H1 (cell line): ENCODE measurements at regions not wholly inside any gene's neighbourhood (a gene's known extent, or its start where the extent isn't known, plus 50 kb on each side); places are given as distances from the start of the nearest gene placed in this dataset.
"Not testable (repeated sequence)": the region's sequence is repeated elsewhere in the genome, so short reads cannot be mapped to it uniquely, and the experiment has no call there.

Experiments
- CTCF ChIA-PET: fragments of 300-600 bp; sonication (Branson Sonifier 250); formaldehyde crosslinking; loops from one replicate; lab custom pipeline; 2021; ENCODE audit not compliant: partially characterized antibody; lab: Charles Lee
- POLR2A ChIA-PET: fragments of 300-600 bp; sonication (Branson Sonifier 250); formaldehyde crosslinking; loops from one replicate; lab custom pipeline; 2021; ENCODE audit warnings: inconsistent platforms; ENCODE audit not compliant: partially characterized antibody; lab: Charles Lee
- DNase-seq, 2 experiments: peaks; one replicate each; pipeline versions ENCODE4 v3.0.0 to v3.0.0-alpha.2; 2010 to 2022; ENCODE audit warnings: low spot score in 2 of 2, low read depth in 1 of 2, mixed read lengths in 1 of 2
- FAIRE-seq: peaks from 2 replicates; lab custom pipeline; 2011; peaks lifted over from hg19 to GRCh38; lab: Jason Lieb, UNC
- H2AFZ ChIP-seq: 2 replicates; pipeline ENCODE4 v1.8.1; 2012; ENCODE audit warnings: low read length, inconsistent platforms
- H2AK5ac ChIP-seq: 2 replicates; pipeline ENCODE4 v1.6.1; 2013; ENCODE audit warnings: low read depth, low read length
- H2BK120ac ChIP-seq: replicated peaks from 2 replicates; pipeline ENCODE3; 2013; ENCODE audit warnings: low read depth, low read length, inconsistent platforms
- H2BK12ac ChIP-seq: 2 replicates; pipeline ENCODE4 v1.6.1; 2013; ENCODE audit warnings: low read depth, low read length
- H2BK15ac ChIP-seq: 2 replicates; pipeline ENCODE4 v1.6.1; 2013; ENCODE audit warnings: low read length
- H2BK20ac ChIP-seq: 2 replicates; pipeline ENCODE4 v1.6.1; 2013; ENCODE audit warnings: low read length
- H2BK5ac ChIP-seq: 2 replicates; pipeline ENCODE4 v1.6.1; 2013; ENCODE audit warnings: low read depth, low read length
- H3K14ac ChIP-seq: 2 replicates; pipeline ENCODE4 v1.6.1; 2013; ENCODE audit warnings: inconsistent platforms; ENCODE audit not compliant: insufficient read length
- H3K18ac ChIP-seq: 2 replicates; pipeline ENCODE4 v1.6.1; 2013; ENCODE audit warnings: low read length; ENCODE audit errors: extremely low read depth
- H3K23ac ChIP-seq: 2 replicates; pipeline ENCODE4 v1.6.1; 2013; ENCODE audit warnings: inconsistent platforms; ENCODE audit not compliant: insufficient read length
- H3K23me2 ChIP-seq: 2 replicates; pipeline ENCODE4 v1.6.1; 2013; ENCODE audit warnings: low read depth, low read length
- H3K27ac ChIP-seq: 2 replicates; pipeline ENCODE4 v1.6.1; 2011; ENCODE audit warnings: low read depth, low read length, inconsistent platforms
- H3K27me3 ChIP-seq, 4 experiments: replicated peaks in 1 of 4; 1 replicate in 1 of 4; 2 replicates in 3 of 4; pipeline versions ENCODE4 v1.6.1 to v1.8.1; 2011 to 2013; ENCODE audit warnings: low read length in 3 of 4, mild to moderate bottlenecking in 3 of 4, inconsistent platforms in 2 of 4, mixed read lengths in 2 of 4, moderate library complexity in 1 of 4; ENCODE audit not compliant: control insufficient read depth in 3 of 4, insufficient read depth in 3 of 4; ENCODE audit errors: extremely low read depth in 1 of 4
- H3K36me3 ChIP-seq, 4 experiments: 2 replicates each; pipeline versions ENCODE4 v1.6.1 to v1.8.1; 2011 to 2013; ENCODE audit warnings: mild to moderate bottlenecking in 4 of 4, low read length in 3 of 4, moderate library complexity in 2 of 4, control low read depth in 1 of 4, inconsistent platforms in 1 of 4; ENCODE audit not compliant: insufficient read depth in 4 of 4, control insufficient read depth in 2 of 4
- H3K4ac ChIP-seq: replicated peaks from 2 replicates; pipeline ENCODE3; 2013; ENCODE audit warnings: low read length, low read depth, mixed read lengths, inconsistent platforms; ENCODE audit not compliant: insufficient read length
- H3K4me1 ChIP-seq, 4 experiments: replicated peaks in 1 of 4; 1 replicate in 1 of 4; 2 replicates in 3 of 4; pipeline versions ENCODE4 v1.6.1 to v1.8.1; 2011 to 2013; ENCODE audit warnings: low read length in 3 of 4, inconsistent platforms in 2 of 4, mixed read lengths in 1 of 4; ENCODE audit not compliant: insufficient read depth in 4 of 4, control insufficient read depth in 3 of 4
- H3K4me2 ChIP-seq, 2 experiments: 2 replicates each; pipeline versions ENCODE4 v1.6.1 to v1.8.1; 2011 to 2013; ENCODE audit warnings: low read depth in 2 of 2, low read length in 2 of 2, control low read depth in 1 of 2, inconsistent platforms in 1 of 2, mild to moderate bottlenecking in 1 of 2; ENCODE audit not compliant: insufficient read depth in 1 of 2
- H3K4me3 ChIP-seq, 4 experiments: fragments of 200-600, 300-600 bp in 1 of 4; sonication (generic), shearing (Covaris generic), sonication (Bioruptor Twin) in 1 of 4; 2 replicates each; pipeline versions ENCODE4 v1.5.1 to v1.8.1; 2011 to 2016; ENCODE audit warnings: low read length in 4 of 4, low read depth in 3 of 4, control low read depth in 2 of 4, inconsistent platforms in 2 of 4, mild to moderate bottlenecking in 2 of 4, mixed read lengths in 1 of 4, moderate library complexity in 1 of 4; ENCODE audit not compliant: insufficient read depth in 2 of 4; ENCODE audit errors: extremely low read depth in 1 of 4
- H3K56ac ChIP-seq: replicated peaks from 2 replicates; pipeline ENCODE3; 2013; ENCODE audit warnings: low read depth, mild to moderate bottlenecking, mixed read lengths, low read length, inconsistent platforms; ENCODE audit not compliant: insufficient read length
- H3K79me1 ChIP-seq: 2 replicates; pipeline ENCODE4 v1.6.1; 2013; ENCODE audit warnings: low read depth, low read length, control low read depth
- H3K79me2 ChIP-seq, 2 experiments: 2 replicates each; pipeline versions ENCODE4 v1.6.1 to v1.8.1; 2012 to 2013; ENCODE audit warnings: low read length in 2 of 2, mild to moderate bottlenecking in 2 of 2, inconsistent platforms in 1 of 2; ENCODE audit not compliant: insufficient read depth in 2 of 2, control insufficient read depth in 1 of 2
- H3K9ac ChIP-seq, 4 experiments: replicated peaks in 1 of 4; 1 replicate in 1 of 4; 2 replicates in 3 of 4; pipeline versions ENCODE4 v1.6.1 to v1.8.1; 2011 to 2013; ENCODE audit warnings: low read depth in 3 of 4, low read length in 3 of 4, control low read depth in 2 of 4, mild to moderate bottlenecking in 2 of 4, moderate library complexity in 2 of 4, inconsistent platforms in 1 of 4; ENCODE audit errors: extremely low read depth in 1 of 4
- H3K9me3 ChIP-seq, 2 experiments: 2 replicates each; pipeline versions ENCODE4 v1.6.1 to v1.8.1; 2012 to 2013; ENCODE audit warnings: mild to moderate bottlenecking in 2 of 2, moderate library complexity in 2 of 2, control low read depth in 1 of 2, inconsistent platforms in 1 of 2, low read depth in 1 of 2, low read length in 1 of 2, mixed read lengths in 1 of 2; ENCODE audit not compliant: insufficient read depth in 2 of 2
- H4K20me1 ChIP-seq, 2 experiments: replicated peaks in 1 of 2; 2 replicates each; pipeline versions ENCODE3 to v1.8.1; 2011 to 2013; ENCODE audit warnings: inconsistent platforms in 2 of 2, low read length in 2 of 2, mild to moderate bottlenecking in 1 of 2; ENCODE audit not compliant: insufficient read depth in 2 of 2, control insufficient read depth in 1 of 2
- H4K5ac ChIP-seq: 2 replicates; pipeline ENCODE4 v1.6.1; 2013; ENCODE audit warnings: low read length, low read depth, mixed read lengths, inconsistent platforms; ENCODE audit not compliant: insufficient read length
- H4K8ac ChIP-seq: 2 replicates; pipeline ENCODE4 v1.8.0; 2013; ENCODE audit warnings: mild to moderate bottlenecking, moderate library complexity, low read length, inconsistent platforms; ENCODE audit not compliant: insufficient read depth; ENCODE audit errors: extremely low read depth
- H4K91ac ChIP-seq: replicated peaks from 2 replicates; pipeline ENCODE3; 2013; ENCODE audit warnings: low read length, mixed read lengths, inconsistent platforms; ENCODE audit not compliant: insufficient read length
- BACH1 ChIP-seq: IDR thresholded peaks from 2 replicates; pipeline ENCODE4 v1.6.1; 2012; ENCODE audit warnings: low read length, improper control_type of control experiment
- CHD1 ChIP-seq: IDR thresholded peaks from 2 replicates; pipeline ENCODE4 v1.6.1; 2012; ENCODE audit warnings: low read depth, low read length, improper control_type of control experiment
- GTF2F1 ChIP-seq: IDR thresholded peaks from 2 replicates; pipeline ENCODE4 v1.6.1; 2012; ENCODE audit warnings: low read depth, low read length, improper control_type of control experiment, borderline replicate concordance
- SAP30 ChIP-seq: fragments of 300-600 bp; sonication (generic); IDR thresholded peaks from 2 replicates; pipeline ENCODE4 v1.7.1; 2012; ENCODE audit warnings: low read length, moderate library complexity, mild to moderate bottlenecking, inconsistent platforms; ENCODE audit not compliant: insufficient read depth, insufficient replicate concordance
- SP1 ChIP-seq: IDR thresholded peaks from 2 replicates; pipeline ENCODE4 v1.6.1; 2011; ENCODE audit warnings: low read depth, low read length
- WGBS, 2 experiments: shearing (Covaris generic) in 1 of 2; methylation state at CpG; one replicate each; pipeline versions ENCODE4 v1.1.6 to v1.1.7; 2013 to 2015; ENCODE audit warnings: low lambda C conversion rate in 2 of 2, mixed read lengths in 2 of 2, inconsistent platforms in 1 of 2, low coverage in 1 of 2, missing lambda C conversion rate in 1 of 2; ENCODE audit not compliant: insufficient replicate concordance in 2 of 2, insufficient coverage in 1 of 2, insufficient read length in 1 of 2; ENCODE audit errors: extremely low coverage in 1 of 2, missing lambda C conversion rate in 1 of 2; 5-methylcytosine and 5-hydroxymethylcytosine counted together

- TF ChIP-seq GTF2F1 (no peak), BACH1 (0 out of 2 replicates have a peak, but pooled peaks have one; percentile 33), CHD1 (no peak), SAP30 (no peak), SP1 (no peak)
Observed at GRCh38 chr7:32670110-32671025, 175.1 kb downstream of the AVL9 start (continued).

DNA sequence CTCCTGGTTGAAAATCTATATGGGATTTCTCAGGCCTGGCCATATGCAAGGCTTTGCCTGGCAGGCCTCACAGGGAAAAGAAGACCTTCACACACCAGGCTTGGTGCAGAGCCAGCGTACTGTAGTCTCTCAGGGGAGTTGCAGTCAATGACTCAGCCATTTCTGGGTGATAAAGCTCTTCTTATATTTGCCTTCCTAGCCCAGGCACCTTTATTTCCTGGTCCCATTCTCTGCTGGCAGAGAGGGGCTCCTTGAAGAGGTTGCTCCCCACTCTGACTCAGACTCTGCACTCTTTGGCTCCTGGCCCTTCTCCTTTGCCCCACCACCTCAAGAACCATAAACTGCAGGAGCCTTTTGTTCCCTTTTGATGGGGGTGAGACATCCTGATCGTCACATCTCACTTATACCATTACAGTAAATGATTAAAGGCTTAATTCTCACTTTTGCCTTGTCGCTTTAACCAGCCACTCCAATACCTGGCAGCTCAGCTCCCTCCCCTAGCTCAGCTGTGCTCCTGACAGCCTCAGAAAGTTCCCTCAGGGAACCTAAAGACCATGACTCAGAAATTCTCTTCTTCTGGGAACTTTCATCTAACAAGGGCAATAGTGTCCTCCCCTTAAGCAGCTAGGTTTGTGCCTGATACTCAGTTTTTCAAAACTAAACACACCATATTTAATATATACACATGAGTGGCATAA is 174.0 kb downstream of the AVL9 start:
- H2BK20ac ChIP-seq, H4K5ac ChIP-seq, H2BK120ac ChIP-seq, FAIRE-seq, H4K20me1 ChIP-seq, H3K14ac ChIP-seq, H3K36me3 ChIP-seq, H2BK12ac ChIP-seq, H3K4me1 ChIP-seq, H2BK5ac ChIP-seq, H3K27me3 ChIP-seq, H3K23ac ChIP-seq, H3K27ac ChIP-seq, H2AK5ac ChIP-seq, H3K9me3 ChIP-seq, DNase-seq, H3K4me2 ChIP-seq, H3K79me1 ChIP-seq, H4K91ac ChIP-seq, H3K4me3 ChIP-seq, H3K9ac ChIP-seq, H4K8ac ChIP-seq, H3K56ac ChIP-seq, H3K18ac ChIP-seq, H3K79me2 ChIP-seq, H3K23me2 ChIP-seq, H3K4ac ChIP-seq, H2BK15ac ChIP-seq, H2AFZ ChIP-seq, POLR2A ChIA-PET: not testable (repeated sequence)
- CTCF ChIA-PET, result interaction anchor here (0.5 kb wide), 1 partner anchor 1314 kb away, joined by 3 read pairs; no protein-coding TSS in a partner anchor
- WGBS, 2 experiments, result 66% methylated on average over 3 of the region's 3 CpGs; no CpG with 5 or more reads in 1 of the 2 experiments
